Endothelial cell of umbilical vein (primary cell): ENCODE measurements at regions not wholly inside any gene's neighbourhood (a gene's known extent, or its start where the extent isn't known, plus 50 kb on each side); places are given as distances from the start of the nearest gene placed in this dataset.

Source experiments
- BruUV-seq: library from RNA; stranded (reverse); fragments of 400-500 nt; replicated peaks from 2 replicates; lab custom pipeline; 2021; lab: Mats Ljungman, UMichigan
- CTCF ChIA-PET: fragments of 300-600, 350-600 bp; sonication (Branson Sonifier 250); formaldehyde crosslinking; loops from one replicate; lab custom pipeline; 2021; ENCODE audit warnings: antibody characterized with exemption, inconsistent platforms; lab: Charles Lee
- POLR2A ChIA-PET: fragments of 300-600, 350-600 bp; sonication (Branson Sonifier 250); formaldehyde crosslinking; loops from one replicate; lab custom pipeline; 2021; ENCODE audit warnings: antibody characterized with exemption, inconsistent platforms; lab: Charles Lee
- DNase-seq: peaks from one replicate; pipeline ENCODE4 v3.0.0-alpha.2; 2011; ENCODE audit warnings: low read depth, low spot score
- FAIRE-seq: peaks from 2 replicates; lab custom pipeline; 2011; peaks lifted over from hg19 to GRCh38; lab: Jason Lieb, UNC
- H2AFZ ChIP-seq: 2 replicates; pipeline ENCODE4 v1.6.0; 2012; ENCODE audit warnings: low read depth, low read length, control low read depth, inconsistent platforms
- H3K27ac ChIP-seq: 2 replicates; pipeline ENCODE4 v1.5.1; 2011; ENCODE audit warnings: low read depth, mild to moderate bottlenecking, control low read depth, low read length, moderate library complexity; ENCODE audit not compliant: insufficient read depth
- H3K27me3 ChIP-seq, 2 experiments: 2 replicates each; pipeline versions ENCODE4 v1.6.0 to v1.6.1; 2011; ENCODE audit warnings: low read length in 2 of 2, mixed read lengths in 1 of 2; ENCODE audit not compliant: control insufficient read depth in 2 of 2, insufficient read depth in 2 of 2
- H3K36me3 ChIP-seq, 2 experiments: 2 replicates in 1 of 2; 3 replicates in 1 of 2; pipeline ENCODE4 v1.5.1; 2011; ENCODE audit warnings: low read length in 2 of 2, mild to moderate bottlenecking in 1 of 2, moderate library complexity in 1 of 2; ENCODE audit not compliant: control insufficient read depth in 2 of 2, insufficient read depth in 2 of 2; ENCODE audit errors: extremely low read depth in 1 of 2
- H3K4me1 ChIP-seq: 3 replicates; pipeline ENCODE4 v1.5.1; 2011; ENCODE audit warnings: mild to moderate bottlenecking, low read length; ENCODE audit not compliant: control insufficient read depth, insufficient read depth; ENCODE audit errors: extremely low read depth
- H3K4me2 ChIP-seq: 2 replicates; pipeline ENCODE4 v1.6.1; 2011; ENCODE audit warnings: low read length, control low read depth, mixed read lengths; ENCODE audit not compliant: insufficient read depth
- H3K4me3 ChIP-seq, 3 experiments: fragments of 200-600 bp in 1 of 3; sonication (generic), shearing (Covaris generic) in 1 of 3; replicated peaks in 1 of 3; 2 replicates each; pipeline ENCODE4 v1.5.1; 2011 to 2016; ENCODE audit warnings: control low read depth in 3 of 3, low read length in 3 of 3, mild to moderate bottlenecking in 2 of 3, inconsistent platforms in 1 of 3, low read depth in 1 of 3, moderate library complexity in 1 of 3; ENCODE audit not compliant: insufficient read depth in 1 of 3
- H3K79me2 ChIP-seq: 2 replicates; pipeline ENCODE4 v1.6.0; 2012; ENCODE audit warnings: low read length, inconsistent platforms; ENCODE audit not compliant: control insufficient read depth, insufficient read depth
- H3K9ac ChIP-seq: replicated peaks from 2 replicates; pipeline ENCODE3; 2011; ENCODE audit warnings: low read length, control low read depth; ENCODE audit not compliant: insufficient read depth; ENCODE audit errors: extremely low read depth
- H3K9me1 ChIP-seq: replicated peaks from 3 replicates; pipeline ENCODE4 v1.6.0; 2011; ENCODE audit warnings: mild to moderate bottlenecking, low read length; ENCODE audit not compliant: control insufficient read depth, insufficient read depth; ENCODE audit errors: extremely low read depth
- H3K9me3 ChIP-seq: replicated peaks from 2 replicates; pipeline ENCODE4 v1.5.1; 2012; ENCODE audit warnings: low read length, inconsistent platforms; ENCODE audit not compliant: control insufficient read depth, insufficient read depth
- H4K20me1 ChIP-seq: replicated peaks from 2 replicates; pipeline ENCODE3; 2011; ENCODE audit warnings: mild to moderate bottlenecking, low read length; ENCODE audit not compliant: control insufficient read depth, insufficient read depth; ENCODE audit errors: extremely low read depth
- CTCF ChIP-seq, 2 donors: IDR thresholded peaks; 1 replicate in 1 of 2; 2 replicates in 1 of 2; pipeline ENCODE4 v1.5.1; 2011; ENCODE audit warnings: low read length in 2 of 2, mild to moderate bottlenecking in 2 of 2, moderate library complexity in 2 of 2, control low read depth in 1 of 2, inconsistent platforms in 1 of 2, low read depth in 1 of 2; ENCODE audit not compliant: insufficient read depth in 1 of 2; ENCODE audit errors: extremely low read depth in 1 of 2
- EZH2 ChIP-seq: IDR thresholded peaks from 2 replicates; pipeline ENCODE4 v1.6.1; 2012; ENCODE audit warnings: borderline replicate concordance, low read depth, mild to moderate bottlenecking, moderate library complexity, low read length, inconsistent platforms; ENCODE audit not compliant: severe bottlenecking
- FOS ChIP-seq: IDR thresholded peaks from 2 replicates; pipeline ENCODE4 v1.6.1; 2011; ENCODE audit warnings: mild to moderate bottlenecking, low read length, moderate library complexity, borderline replicate concordance; ENCODE audit not compliant: insufficient read depth
- GATA2 ChIP-seq: IDR thresholded peaks from 2 replicates; pipeline ENCODE4 v1.7.0; 2011; ENCODE audit warnings: low read depth, mild to moderate bottlenecking, moderate library complexity, mixed read lengths, low read length; ENCODE audit not compliant: insufficient read length, insufficient read depth
- JUN ChIP-seq: IDR thresholded peaks from 2 replicates; pipeline ENCODE4 v1.6.1; 2011; ENCODE audit warnings: borderline replicate concordance, low read depth; ENCODE audit not compliant: insufficient read length, insufficient read depth
- MYC ChIP-seq: IDR thresholded peaks from one replicate; pipeline ENCODE4 v1.6.1; 2011; ENCODE audit warnings: mild to moderate bottlenecking, low read depth, low read length
- POLR2A ChIP-seq: IDR thresholded peaks from 2 replicates; pipeline ENCODE4 v1.6.1; 2012; ENCODE audit warnings: low read depth, mild to moderate bottlenecking, control low read depth, low read length
- POLR2AphosphoS5 ChIP-seq: IDR thresholded peaks from 2 replicates; pipeline ENCODE4 v1.6.1; 2012; ENCODE audit warnings: low read depth, mild to moderate bottlenecking, control low read depth, low read length, moderate library complexity; ENCODE audit not compliant: insufficient read depth
- dilution Hi-C: fragments of 300-500 bp; cut with MboI; formaldehyde crosslinking; loops from one replicate; pipeline ENCODE4 v1.15.0; 2019; ENCODE audit warnings: low sequenced_read_pairs; ENCODE audit not compliant: extremely low pct_ligation_motif_present
- intact Hi-C: fragments of 100-400 bp; cut with micrococcal nuclease; formaldehyde crosslinking; loops from one replicate; pipeline ENCODE4 v1.10.0; 2022
- TF ChIP-seq, protein P1 (sequence below): IDR thresholded peaks from 2 replicates; pipeline ENCODE4 v1.6.1; 2011; ENCODE audit not compliant: insufficient read depth, insufficient read length

DNA sequence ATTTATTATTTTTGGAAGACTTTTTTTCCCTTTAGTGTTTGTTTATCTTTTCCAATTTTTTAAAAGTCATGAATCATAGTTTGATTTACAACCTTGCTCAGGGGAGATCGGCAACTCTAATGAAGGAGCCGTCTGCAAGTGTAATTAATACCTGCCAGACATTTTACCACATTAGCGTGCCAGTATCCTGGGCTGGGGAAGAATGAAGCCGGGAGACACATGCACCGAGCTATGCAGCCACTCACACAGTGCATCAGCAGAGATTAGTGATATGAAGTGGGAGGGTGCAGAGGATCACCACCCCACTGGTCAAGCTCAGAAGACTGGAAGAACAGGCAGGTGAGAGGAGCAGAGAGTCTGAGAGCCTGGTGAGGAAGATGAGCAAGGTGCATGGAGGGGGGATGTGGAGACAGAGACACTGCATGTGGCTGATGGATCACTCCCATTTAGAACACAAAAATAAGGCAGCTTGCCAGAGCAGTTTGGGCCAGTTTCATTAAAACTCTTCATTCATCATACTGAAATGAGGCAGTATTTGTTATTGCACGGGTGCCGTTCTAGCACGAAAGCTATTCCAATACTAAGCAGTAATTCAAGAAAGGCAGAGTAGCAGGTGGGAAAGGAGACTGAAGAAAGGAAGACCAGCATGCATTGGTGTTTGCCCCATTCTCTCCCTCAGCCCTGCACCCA, 821.6 kb downstream of the TUSC7 start:
- FAIRE-seq (no peak), DNase-seq (no peak)
- dilution Hi-C loops: no loop called here
- ChIA-PET CTCF (interaction anchor here (3.4 kb wide), 1 partner anchor 760 kb away, joined by 11 read pairs; no protein-coding TSS in a partner anchor), POLR2A (no interaction called here)
- H4K20me1 ChIP-seq: no peaks in the 10 kb centered on the region
- H3K9ac ChIP-seq: no peak overlapping the region
- peaks cover 0 to 3% of the 10 kb centered on the region in 2 experiments for H3K27me3 ChIP-seq
- H3K4me3 ChIP-seq: no peak overlapping the region
- H3K4me1 ChIP-seq: no peaks in the 10 kb centered on the region
- intact Hi-C loops: no loop called here
- no peaks in the 10 kb centered on the region for H3K79me2 ChIP-seq
- H2AFZ ChIP-seq: no peak overlapping the region
- no TSS peak for BruUV-seq
- no peaks in the 10 kb centered on the region for H3K9me1 ChIP-seq
- no peaks in the 10 kb centered on the region for H3K9me3 ChIP-seq
- H3K27ac ChIP-seq: no peak overlapping the region
- no peak overlapping the region for H3K4me2 ChIP-seq
- TF ChIP-seq, protein P1, sequence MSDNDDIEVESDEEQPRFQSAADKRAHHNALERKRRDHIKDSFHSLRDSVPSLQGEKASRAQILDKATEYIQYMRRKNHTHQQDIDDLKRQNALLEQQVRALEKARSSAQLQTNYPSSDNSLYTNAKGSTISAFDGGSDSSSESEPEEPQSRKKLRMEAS: no peak
- TF ChIP-seq MYC (no peak), FOS (no peak), POLR2AphosphoS5 (no peak), JUN (no peak), EZH2 (no peak), POLR2A (no peak), GATA2 (no peak), CTCF (IDR thresholded peaks at IDR 0.05; ENCODE audit: extremely low read depth in 1 of 2, insufficient read depth in 1 of 2, low read depth in 1 of 2, low read length in 2 of 2) (no peak)
- no peaks in the 10 kb centered on the region for H3K36me3 ChIP-seq
